A673 (cell line): ENCODE measurements at regions not wholly inside any gene's neighbourhood (a gene's known extent, or its start where the extent isn't known, plus 50 kb on each side); places are given as distances from the start of the nearest gene placed in this dataset.

Source experiments
- EZH2 ChIP-seq: fragments of 200-600 bp; sonication (generic); IDR thresholded peaks from 2 replicates; pipeline ENCODE4 v1.6.1; 2017; ENCODE audit warnings: borderline replicate concordance, low read depth, mild to moderate bottlenecking, mixed read lengths, antibody characterized with exemption, low read length; ENCODE audit not compliant: poor library complexity, severe bottlenecking
- TF ChIP-seq, protein P1 (sequence below): fragments of 300-800, 200-600 bp; sonication (generic); conservative IDR thresholded peaks from 2 replicates; pipeline ENCODE4 v1.5.1; 2017; ENCODE audit warnings: low read depth, mild to moderate bottlenecking, antibody characterized with exemption, low read length, moderate library complexity, mixed read lengths

DNA sequence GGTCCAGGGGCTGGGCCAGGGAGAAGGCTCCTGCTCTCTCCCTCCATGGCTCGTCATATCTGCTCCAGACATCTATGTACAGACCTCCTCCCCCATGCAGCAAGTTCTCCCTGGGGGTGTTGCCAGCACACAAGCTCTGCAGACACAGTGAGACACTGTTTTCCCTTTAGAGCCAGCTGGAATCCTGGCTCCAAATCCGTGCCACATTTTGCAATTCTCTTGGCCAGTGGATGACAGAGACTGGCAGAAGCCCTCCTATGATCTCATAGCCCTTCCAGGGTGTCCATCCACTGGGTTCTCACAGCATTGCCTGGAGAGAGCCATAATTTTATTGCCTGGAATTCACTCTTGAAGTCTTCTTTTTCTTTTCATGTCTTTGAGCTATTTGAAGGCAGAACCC, 203.9 kb downstream of the TLE3 start:
- TF ChIP-seq EZH2 = no peak
- TF ChIP-seq, protein P1, sequence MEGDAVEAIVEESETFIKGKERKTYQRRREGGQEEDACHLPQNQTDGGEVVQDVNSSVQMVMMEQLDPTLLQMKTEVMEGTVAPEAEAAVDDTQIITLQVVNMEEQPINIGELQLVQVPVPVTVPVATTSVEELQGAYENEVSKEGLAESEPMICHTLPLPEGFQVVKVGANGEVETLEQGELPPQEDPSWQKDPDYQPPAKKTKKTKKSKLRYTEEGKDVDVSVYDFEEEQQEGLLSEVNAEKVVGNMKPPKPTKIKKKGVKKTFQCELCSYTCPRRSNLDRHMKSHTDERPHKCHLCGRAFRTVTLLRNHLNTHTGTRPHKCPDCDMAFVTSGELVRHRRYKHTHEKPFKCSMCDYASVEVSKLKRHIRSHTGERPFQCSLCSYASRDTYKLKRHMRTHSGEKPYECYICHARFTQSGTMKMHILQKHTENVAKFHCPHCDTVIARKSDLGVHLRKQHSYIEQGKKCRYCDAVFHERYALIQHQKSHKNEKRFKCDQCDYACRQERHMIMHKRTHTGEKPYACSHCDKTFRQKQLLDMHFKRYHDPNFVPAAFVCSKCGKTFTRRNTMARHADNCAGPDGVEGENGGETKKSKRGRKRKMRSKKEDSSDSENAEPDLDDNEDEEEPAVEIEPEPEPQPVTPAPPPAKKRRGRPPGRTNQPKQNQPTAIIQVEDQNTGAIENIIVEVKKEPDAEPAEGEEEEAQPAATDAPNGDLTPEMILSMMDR = no peak
